ENCODE measurements at regions not wholly inside any gene's neighbourhood (a gene's known extent, or its start where the extent isn't known, plus 50 kb on each side); places are given as distances from the start of the nearest gene placed in this dataset.
"Not testable (repeated sequence)": the region's sequence is repeated elsewhere in the genome, so short reads cannot be mapped to it uniquely, and the experiment has no call there.

GRCh38 chr4:131883181-131883580 is 1265.9 kb upstream of the PCDH10 start:
- H3K9ac ChIP-seq (ENCODE audit: low read depth in 1 of 2, low read length in 2 of 2); H3K27ac ChIP-seq (ENCODE audit: low read depth in 2 of 2, low read length in 2 of 2); H3K27me3 ChIP-seq (ENCODE audit: control insufficient read depth in 2 of 2, insufficient read depth in 2 of 2, low read length in 2 of 2); H3K4me1 ChIP-seq (ENCODE audit: control insufficient read depth in 2 of 2, insufficient read depth in 2 of 2, low read length in 2 of 2); H3K9me3 ChIP-seq (ENCODE audit: control insufficient read depth in 2 of 2, low read length in 2 of 2); H3K36me3 ChIP-seq (ENCODE audit: control insufficient read depth in 2 of 2, insufficient read depth in 2 of 2, low read length in 2 of 2); H3K4me3 ChIP-seq (ENCODE audit: low read length in 2 of 2): not testable (repeated sequence)

GRCh38 chr4:131925662-131926061 is 1223.4 kb upstream of the PCDH10 start:
- H3K4me3 ChIP-seq (ENCODE audit: low read length in 2 of 2); H3K9me3 ChIP-seq (ENCODE audit: control insufficient read depth in 2 of 2, low read length in 2 of 2); H3K27me3 ChIP-seq (ENCODE audit: control insufficient read depth in 2 of 2, insufficient read depth in 2 of 2, low read length in 2 of 2); H3K36me3 ChIP-seq (ENCODE audit: control insufficient read depth in 2 of 2, insufficient read depth in 2 of 2, low read length in 2 of 2); H3K27ac ChIP-seq (ENCODE audit: low read depth in 2 of 2, low read length in 2 of 2); H3K9ac ChIP-seq (ENCODE audit: low read depth in 1 of 2, low read length in 2 of 2); H3K4me1 ChIP-seq (ENCODE audit: control insufficient read depth in 2 of 2, insufficient read depth in 2 of 2, low read length in 2 of 2): not testable (repeated sequence)

GRCh38 chr4:131967646-131968045 is 1181.4 kb upstream of the PCDH10 start:
- H3K4me3 ChIP-seq (ENCODE audit: low read length in 2 of 2); H3K9me3 ChIP-seq (ENCODE audit: control insufficient read depth in 2 of 2, low read length in 2 of 2): not testable (repeated sequence)

GRCh38 chr4:131974730-131975129 is 1174.4 kb upstream of the PCDH10 start:
- Histone ChIP-seq H3K36me3 (ENCODE audit: control insufficient read depth in 2 of 2, insufficient read depth in 2 of 2, low read length in 2 of 2) (no peaks in the 10 kb centered on the region), H3K27me3 (ENCODE audit: control insufficient read depth in 2 of 2, insufficient read depth in 2 of 2, low read length in 2 of 2) (no peaks in the 10 kb centered on the region), H3K9me3 (ENCODE audit: control insufficient read depth in 2 of 2, low read length in 2 of 2) (peaks cover 0 to 5% of the 10 kb centered on the region in 2 donors), H3K4me3 (ENCODE audit: low read length in 2 of 2) (peak overlapping the region in 1 of 2 donors; percentile 41), H3K27ac (ENCODE audit: low read depth in 2 of 2, low read length in 2 of 2) (no peak overlapping the region), H3K4me1 (ENCODE audit: control insufficient read depth in 2 of 2, insufficient read depth in 2 of 2, low read length in 2 of 2) (no peaks in the 10 kb centered on the region), H3K9ac (ENCODE audit: low read depth in 1 of 2, low read length in 2 of 2) (peak overlapping the region in 1 of 2 donors; percentile 3)

More at GRCh38 chr4:131967646-131968045, 1181.4 kb upstream of the PCDH10 start:
- H3K36me3 ChIP-seq (ENCODE audit: control insufficient read depth in 2 of 2, insufficient read depth in 2 of 2, low read length in 2 of 2); H3K27ac ChIP-seq (ENCODE audit: low read depth in 2 of 2, low read length in 2 of 2); H3K9ac ChIP-seq (ENCODE audit: low read depth in 1 of 2, low read length in 2 of 2); H3K27me3 ChIP-seq (ENCODE audit: control insufficient read depth in 2 of 2, insufficient read depth in 2 of 2, low read length in 2 of 2); H3K4me1 ChIP-seq (ENCODE audit: control insufficient read depth in 2 of 2, insufficient read depth in 2 of 2, low read length in 2 of 2): not testable (repeated sequence)

- Histone ChIP-seq H3K9ac (ENCODE audit: low read depth in 1 of 2, low read length in 2 of 2) (peak overlapping the region in 1 of 2 donors; percentile 26), H3K4me3 (ENCODE audit: low read length in 2 of 2) (peak overlapping the region in 1 of 2 donors; percentile 41)
- H3K27me3 ChIP-seq (ENCODE audit: control insufficient read depth in 2 of 2, insufficient read depth in 2 of 2, low read length in 2 of 2); H3K27ac ChIP-seq (ENCODE audit: low read depth in 2 of 2, low read length in 2 of 2); H3K36me3 ChIP-seq (ENCODE audit: control insufficient read depth in 2 of 2, insufficient read depth in 2 of 2, low read length in 2 of 2); H3K4me1 ChIP-seq (ENCODE audit: control insufficient read depth in 2 of 2, insufficient read depth in 2 of 2, low read length in 2 of 2); H3K9me3 ChIP-seq (ENCODE audit: control insufficient read depth in 2 of 2, low read length in 2 of 2): not testable (repeated sequence)
Observed at GRCh38 chr4:131975276-131976132, 1173.6 kb upstream of the PCDH10 start.

GRCh38 chr4:131976133-131977002 is 1172.7 kb upstream of the PCDH10 start:
- not testable (repeated sequence) for H3K4me1 ChIP-seq (ENCODE audit: control insufficient read depth in 2 of 2, insufficient read depth in 2 of 2, low read length in 2 of 2); H3K36me3 ChIP-seq (ENCODE audit: control insufficient read depth in 2 of 2, insufficient read depth in 2 of 2, low read length in 2 of 2); H3K27me3 ChIP-seq (ENCODE audit: control insufficient read depth in 2 of 2, insufficient read depth in 2 of 2, low read length in 2 of 2); H3K9ac ChIP-seq (ENCODE audit: low read depth in 1 of 2, low read length in 2 of 2); H3K27ac ChIP-seq (ENCODE audit: low read depth in 2 of 2, low read length in 2 of 2); H3K9me3 ChIP-seq (ENCODE audit: control insufficient read depth in 2 of 2, low read length in 2 of 2)
- H3K4me3 ChIP-seq (ENCODE audit: low read length in 2 of 2), result peak overlapping the region in 1 of 2 donors; percentile 41

GRCh38 chr4:131978120-131978519 is 1171.0 kb upstream of the PCDH10 start:
- Histone ChIP-seq H3K36me3 (ENCODE audit: control insufficient read depth in 2 of 2, insufficient read depth in 2 of 2, low read length in 2 of 2) (no peaks in the 10 kb centered on the region), H3K9me3 (ENCODE audit: control insufficient read depth in 2 of 2, low read length in 2 of 2) (peaks cover 0 to 5% of the 10 kb centered on the region in 2 donors), H3K27me3 (ENCODE audit: control insufficient read depth in 2 of 2, insufficient read depth in 2 of 2, low read length in 2 of 2) (no peaks in the 10 kb centered on the region), H3K27ac (ENCODE audit: low read depth in 2 of 2, low read length in 2 of 2) (no peak overlapping the region), H3K4me1 (ENCODE audit: control insufficient read depth in 2 of 2, insufficient read depth in 2 of 2, low read length in 2 of 2) (no peaks in the 10 kb centered on the region), H3K4me3 (ENCODE audit: low read length in 2 of 2) (no peak overlapping the region), H3K9ac (ENCODE audit: low read depth in 1 of 2, low read length in 2 of 2) (no peak overlapping the region)

DNA sequence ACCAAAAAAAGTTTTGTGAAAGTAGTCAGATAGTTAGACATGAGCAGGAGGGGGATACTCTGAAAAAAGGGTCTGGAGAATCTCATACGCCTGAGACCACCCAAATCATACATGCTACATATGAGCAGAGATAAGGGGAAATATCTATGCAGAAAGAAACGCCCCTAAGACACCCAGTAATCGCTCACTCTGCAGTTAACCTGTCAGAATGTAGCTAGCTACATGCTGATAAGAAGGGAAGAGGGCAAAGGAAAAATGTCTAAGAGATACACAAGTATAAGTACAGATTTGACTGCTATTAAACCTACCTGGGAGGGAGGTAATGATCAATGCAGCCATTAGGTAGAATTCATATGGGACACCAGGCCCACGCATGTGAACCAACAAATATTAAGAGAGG is 1159.5 kb upstream of the PCDH10 start:
- H3K36me3 ChIP-seq (ENCODE audit: control insufficient read depth in 2 of 2, insufficient read depth in 2 of 2, low read length in 2 of 2), result no peaks in the 10 kb centered on the region
- no peak overlapping the region for H3K4me3 ChIP-seq (ENCODE audit: low read length in 2 of 2)
- no peaks in the 10 kb centered on the region for H3K9me3 ChIP-seq (ENCODE audit: control insufficient read depth in 2 of 2, low read length in 2 of 2)
- no peak overlapping the region for H3K27ac ChIP-seq (ENCODE audit: low read depth in 2 of 2, low read length in 2 of 2)
- no peak overlapping the region for H3K9ac ChIP-seq (ENCODE audit: low read depth in 1 of 2, low read length in 2 of 2)
- H3K27me3 ChIP-seq (ENCODE audit: control insufficient read depth in 2 of 2, insufficient read depth in 2 of 2, low read length in 2 of 2), result no peaks in the 10 kb centered on the region
- H3K4me1 ChIP-seq (ENCODE audit: control insufficient read depth in 2 of 2, insufficient read depth in 2 of 2, low read length in 2 of 2), result no peaks in the 10 kb centered on the region

GRCh38 chr4:132001542-132001941 is 1147.6 kb upstream of the PCDH10 start:
- Histone ChIP-seq H3K36me3 (ENCODE audit: control insufficient read depth in 2 of 2, insufficient read depth in 2 of 2, low read length in 2 of 2) (no peaks in the 10 kb centered on the region), H3K27ac (ENCODE audit: low read depth in 2 of 2, low read length in 2 of 2) (no peak overlapping the region), H3K27me3 (ENCODE audit: control insufficient read depth in 2 of 2, insufficient read depth in 2 of 2, low read length in 2 of 2) (no peaks in the 10 kb centered on the region), H3K9me3 (ENCODE audit: control insufficient read depth in 2 of 2, low read length in 2 of 2) (no peaks in the 10 kb centered on the region), H3K4me3 (ENCODE audit: low read length in 2 of 2) (no peak overlapping the region), H3K9ac (ENCODE audit: low read depth in 1 of 2, low read length in 2 of 2) (no peak overlapping the region), H3K4me1 (ENCODE audit: control insufficient read depth in 2 of 2, insufficient read depth in 2 of 2, low read length in 2 of 2) (no peaks in the 10 kb centered on the region)

GRCh38 chr4:132003593-132003992 is 1145.5 kb upstream of the PCDH10 start:
- Histone ChIP-seq H3K4me3 (ENCODE audit: low read length in 2 of 2) (no peak overlapping the region), H3K36me3 (ENCODE audit: control insufficient read depth in 2 of 2, insufficient read depth in 2 of 2, low read length in 2 of 2) (no peaks in the 10 kb centered on the region), H3K9ac (ENCODE audit: low read depth in 1 of 2, low read length in 2 of 2) (no peak overlapping the region), H3K27ac (ENCODE audit: low read depth in 2 of 2, low read length in 2 of 2) (no peak overlapping the region), H3K9me3 (ENCODE audit: control insufficient read depth in 2 of 2, low read length in 2 of 2) (no peaks in the 10 kb centered on the region), H3K4me1 (ENCODE audit: control insufficient read depth in 2 of 2, insufficient read depth in 2 of 2, low read length in 2 of 2) (no peaks in the 10 kb centered on the region), H3K27me3 (ENCODE audit: control insufficient read depth in 2 of 2, insufficient read depth in 2 of 2, low read length in 2 of 2) (no peaks in the 10 kb centered on the region)
